OCI-LY3 (cell line): ENCODE measurements at regions not wholly inside any gene's neighbourhood (a gene's known extent, or its start where the extent isn't known, plus 50 kb on each side); places are given as distances from the start of the nearest gene placed in this dataset.

Experiments
- CTCF ChIP-seq: fragments of 200-600, 300-600 bp; sonication (generic); IDR thresholded peaks from 2 replicates; pipeline ENCODE4 v1.5.1; 2014; ENCODE audit warnings: antibody characterized with exemption, low read length, low read depth
- EZH2phosphoT487 ChIP-seq: fragments of 200-600 bp; shearing (Covaris generic); IDR thresholded peaks from 2 replicates; pipeline ENCODE4 v1.6.1; 2018; ENCODE audit warnings: antibody characterized with exemption, mixed run types, low read depth

GRCh38 chr10:78362406-78363022 lies 328.9 kb downstream of the RPS24 start:
- TF ChIP-seq CTCF (no peak), EZH2phosphoT487 (no peak)
